ENCODE measurements at regions not wholly inside any gene's neighbourhood (a gene's known extent, or its start where the extent isn't known, plus 50 kb on each side); places are given as distances from the start of the nearest gene placed in this dataset.

GRCh38 chr16:85326113-85326793 lies 214.0 kb upstream of the CIBAR2 start:
- no peak for DNase-seq (ENCODE audit: low read depth in 3 of 3)

- DNase-seq (ENCODE audit: low read depth in 3 of 3): no peak
Measured at GRCh38 chr16:85326794-85327181, 214.5 kb upstream of the CIBAR2 start.

GRCh38 chr16:85327731-85328675 lies 215.7 kb upstream of the CIBAR2 start:
- no peak for DNase-seq (ENCODE audit: low read depth in 3 of 3)

GRCh38 chr16:85328676-85329058 lies 216.4 kb upstream of the CIBAR2 start:
- no peak for DNase-seq (ENCODE audit: low read depth in 3 of 3)

- DNase-seq (ENCODE audit: low read depth in 3 of 3): no peak
Measured at GRCh38 chr16:85329059-85329812, 217.0 kb upstream of the CIBAR2 start.

- no peak for DNase-seq (ENCODE audit: low read depth in 3 of 3)
Measured at GRCh38 chr16:85330006-85330693, 217.9 kb upstream of the CIBAR2 start.

- DNase-seq (ENCODE audit: low read depth in 3 of 3): no peak
Measured at GRCh38 chr16:85330694-85331188, 218.5 kb upstream of the CIBAR2 start.

GRCh38 chr16:85331688-85332087 lies 219.4 kb upstream of the CIBAR2 start:
- DNase-seq (ENCODE audit: low read depth in 3 of 3): no peak

- DNase-seq (ENCODE audit: low read depth in 3 of 3): no peak
Measured at GRCh38 chr16:85332175-85332574, 219.9 kb upstream of the CIBAR2 start.

GRCh38 chr16:85333337-85333736 lies 221.1 kb upstream of the CIBAR2 start:
- no peak for DNase-seq (ENCODE audit: low read depth in 3 of 3)

- no peak for DNase-seq (ENCODE audit: low read depth in 3 of 3)
Measured at GRCh38 chr16:85333744-85334640, 221.7 kb upstream of the CIBAR2 start.

GRCh38 chr16:85334718-85335583 lies 222.7 kb upstream of the CIBAR2 start:
- DNase-seq (ENCODE audit: low read depth in 3 of 3): no peak

GRCh38 chr16:85335584-85336491 lies 223.6 kb upstream of the CIBAR2 start:
- DNase-seq (ENCODE audit: low read depth in 3 of 3): no peak

- no peak for DNase-seq (ENCODE audit: low read depth in 3 of 3)
Measured at GRCh38 chr16:85337910-85338637, 225.8 kb upstream of the CIBAR2 start.

GRCh38 chr16:85338638-85338982 lies 226.3 kb upstream of the CIBAR2 start:
- no peak for DNase-seq (ENCODE audit: low read depth in 3 of 3)

GRCh38 chr16:85338989-85339685 lies 226.9 kb upstream of the CIBAR2 start:
- DNase-seq (ENCODE audit: low read depth in 3 of 3): no peak

GRCh38 chr16:85341972-85342695 lies 229.9 kb upstream of the CIBAR2 start:
- no peak for DNase-seq (ENCODE audit: low read depth in 3 of 3)

Measured in stimulated activated CD4-positive, alpha-beta T cell treated with anti-CD3 and anti-CD28 coated beads, TNF-alpha, amount 100 ng/mL, for 48 hours (primary cell).